Peyer's patch (tissue), 4 donors: ENCODE measurements at regions not wholly inside any gene's neighbourhood (a gene's known extent, or its start where the extent isn't known, plus 50 kb on each side); places are given as distances from the start of the nearest gene placed in this dataset.

ENCODE experiments used
- POLR2A ChIP-seq, 2 donors: fragments of 450-650 bp; IDR thresholded peaks; one replicate each; pipeline ENCODE4 v1.5.1; 2017; ENCODE audit warnings: antibody characterized with exemption in 2 of 2, mild to moderate bottlenecking in 2 of 2, moderate library complexity in 2 of 2
- TF ChIP-seq, protein P1 (sequence below), 6 experiments: fragments of 450-650 bp in 4 of 6; fragments of 200-600 bp in 2 of 6; sonication (generic) in 1 of 6; IDR thresholded peaks; one replicate each; pipeline ENCODE4 v1.5.1; 2017 to 2019; ENCODE audit warnings: antibody characterized with exemption in 6 of 6, mild to moderate bottlenecking in 3 of 6, moderate library complexity in 1 of 6

DNA sequence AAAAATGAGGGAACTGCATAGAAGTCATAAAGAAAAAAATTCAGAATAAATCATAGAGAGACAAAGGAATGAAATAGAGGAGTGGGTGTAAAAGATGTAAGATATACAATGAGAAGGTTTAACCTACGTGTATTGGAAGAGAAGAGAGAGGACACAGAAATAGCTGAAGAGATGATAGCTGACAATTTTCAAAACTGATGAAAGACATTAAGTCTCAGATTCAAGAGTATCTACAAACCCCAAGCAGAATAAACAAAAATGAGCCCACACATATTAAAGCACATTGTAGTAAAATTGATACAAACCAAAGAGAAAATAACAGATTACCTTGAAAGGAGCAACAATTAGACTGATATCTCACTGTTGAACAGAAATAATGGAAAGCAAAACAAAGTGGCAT lies 107.9 kb upstream of the PRNP start:
- TF ChIP-seq, protein P1, sequence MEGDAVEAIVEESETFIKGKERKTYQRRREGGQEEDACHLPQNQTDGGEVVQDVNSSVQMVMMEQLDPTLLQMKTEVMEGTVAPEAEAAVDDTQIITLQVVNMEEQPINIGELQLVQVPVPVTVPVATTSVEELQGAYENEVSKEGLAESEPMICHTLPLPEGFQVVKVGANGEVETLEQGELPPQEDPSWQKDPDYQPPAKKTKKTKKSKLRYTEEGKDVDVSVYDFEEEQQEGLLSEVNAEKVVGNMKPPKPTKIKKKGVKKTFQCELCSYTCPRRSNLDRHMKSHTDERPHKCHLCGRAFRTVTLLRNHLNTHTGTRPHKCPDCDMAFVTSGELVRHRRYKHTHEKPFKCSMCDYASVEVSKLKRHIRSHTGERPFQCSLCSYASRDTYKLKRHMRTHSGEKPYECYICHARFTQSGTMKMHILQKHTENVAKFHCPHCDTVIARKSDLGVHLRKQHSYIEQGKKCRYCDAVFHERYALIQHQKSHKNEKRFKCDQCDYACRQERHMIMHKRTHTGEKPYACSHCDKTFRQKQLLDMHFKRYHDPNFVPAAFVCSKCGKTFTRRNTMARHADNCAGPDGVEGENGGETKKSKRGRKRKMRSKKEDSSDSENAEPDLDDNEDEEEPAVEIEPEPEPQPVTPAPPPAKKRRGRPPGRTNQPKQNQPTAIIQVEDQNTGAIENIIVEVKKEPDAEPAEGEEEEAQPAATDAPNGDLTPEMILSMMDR (IDR thresholded peaks at IDR 0.05) = no peak
- no peak for TF ChIP-seq POLR2A (IDR thresholded peaks at IDR 0.05)
